Esophagus muscularis mucosa (tissue), 4 donors: ENCODE measurements at regions not wholly inside any gene's neighbourhood (a gene's known extent, or its start where the extent isn't known, plus 50 kb on each side); places are given as distances from the start of the nearest gene placed in this dataset.
A peak's percentile ranks its signal among the peaks of the same experiment; 100 is the strongest.

ENCODE experiments used
- DNase-seq: peaks from one replicate; pipeline ENCODE4 v3.0.0-alpha.2; 2017; ENCODE audit errors: extremely low spot score
- H3K27ac ChIP-seq, 4 donors: fragments of 200-600 bp; sonication (generic); replicated peaks in 1 of 4; 1 replicate in 3 of 4; 2 replicates in 1 of 4; pipeline ENCODE4 v1.5.1; 2016 to 2019; ENCODE audit warnings: mild to moderate bottlenecking in 1 of 4
- H3K27me3 ChIP-seq, 4 donors: fragments of 200-600 bp; sonication (generic); one replicate each; pipeline versions ENCODE4 v1.5.1 to v1.6.0; 2016 to 2019
- H3K36me3 ChIP-seq, 4 donors: fragments of 200-600 bp; sonication (generic); one replicate each; pipeline ENCODE4 v1.5.1; 2016 to 2019
- H3K4me1 ChIP-seq, 4 donors: fragments of 200-600 bp; sonication (generic); one replicate each; pipeline ENCODE4 v1.5.1; 2016 to 2019
- H3K4me3 ChIP-seq, 4 donors: fragments of 200-600 bp; sonication (generic); 1 replicate in 2 of 4; 2 replicates in 2 of 4; pipeline ENCODE4 v1.5.1; 2016 to 2019; ENCODE audit warnings: mild to moderate bottlenecking in 4 of 4, moderate library complexity in 1 of 4
- H3K9me3 ChIP-seq, 4 donors: fragments of 200-600 bp; sonication (generic); 1 replicate in 3 of 4; 2 replicates in 1 of 4; pipeline ENCODE4 v1.5.1; 2016 to 2019
- CTCF ChIP-seq, 3 experiments: fragments of 200-600 bp in 2 of 3; fragments of 450-650 bp in 1 of 3; sonication (generic) in 2 of 3; IDR thresholded peaks; one replicate each; pipeline ENCODE4 v1.5.1; 2017 to 2019; ENCODE audit warnings: antibody characterized with exemption in 3 of 3, mild to moderate bottlenecking in 2 of 3, moderate library complexity in 1 of 3
- EP300 ChIP-seq: sonication (generic); formaldehyde crosslinking; IDR thresholded peaks from one replicate; pipeline ENCODE4 v1.6.1; 2017; ENCODE audit warnings: antibody characterized with exemption
- POLR2A ChIP-seq: fragments of 450-650 bp; IDR thresholded peaks from one replicate; pipeline ENCODE4 v1.6.1; 2017; ENCODE audit warnings: antibody characterized with exemption, moderate library complexity, mild to moderate bottlenecking, low read depth
- POLR2AphosphoS5 ChIP-seq, 2 donors: sonication (generic); formaldehyde crosslinking; IDR thresholded peaks; one replicate each; pipeline ENCODE4 v1.6.1; 2017; ENCODE audit warnings: antibody characterized with exemption in 2 of 2
- WGBS: methylation state at CpG from one replicate; pipeline ENCODE4 v1.1.5; 2018; 5-methylcytosine and 5-hydroxymethylcytosine counted together
- intact Hi-C: fragments of 100-400 bp; cut with DNase I; formaldehyde crosslinking; loops from one replicate; pipeline ENCODE4 v1.15.1; 2023

GRCh38 chr9:110111868-110112267 lies 96.1 kb downstream of the C9orf152 start:
- Histone ChIP-seq H3K27me3 (no peaks in the 10 kb centered on the region), H3K27ac (no peak overlapping the region), H3K4me3 (no peak overlapping the region), H3K36me3 (peaks cover 0 to 4% (median 0%) of the 10 kb centered on the region in 4 donors), H3K9me3 (no peaks in the 10 kb centered on the region), H3K4me1 (peaks cover 32 to 38% (median 34%) of the 10 kb centered on the region in 4 donors)
- WGBS, result 78% methylated on average over 3 of the region's 3 CpGs
- TF ChIP-seq EP300 (no peak), POLR2AphosphoS5 (IDR thresholded peaks at IDR 0.05) (no peak), POLR2A (no peak), CTCF (IDR thresholded peaks at IDR 0.05) (no peak)
- intact Hi-C loops, result no loop called here
- no peak for DNase-seq

- intact Hi-C loops, result no loop called here
- WGBS, result 97% methylated on average over 4 of the region's 4 CpGs
- Histone ChIP-seq H3K4me3 (no peak overlapping the region), H3K4me1 (peaks cover 32 to 45% (median 36%) of the 10 kb centered on the region in 4 donors), H3K36me3 (peaks cover 0 to 4% (median 0%) of the 10 kb centered on the region in 4 donors), H3K27me3 (no peaks in the 10 kb centered on the region), H3K9me3 (no peaks in the 10 kb centered on the region), H3K27ac (no peak overlapping the region)
- no peak for DNase-seq
- TF ChIP-seq POLR2A, result no peak
- TF ChIP-seq CTCF (IDR thresholded peaks at IDR 0.05), result no peak
- TF ChIP-seq EP300, result no peak
- TF ChIP-seq POLR2AphosphoS5 (IDR thresholded peaks at IDR 0.05), result no peak
Observed at GRCh38 chr9:110112792-110113191, 95.2 kb downstream of the C9orf152 start.

DNA sequence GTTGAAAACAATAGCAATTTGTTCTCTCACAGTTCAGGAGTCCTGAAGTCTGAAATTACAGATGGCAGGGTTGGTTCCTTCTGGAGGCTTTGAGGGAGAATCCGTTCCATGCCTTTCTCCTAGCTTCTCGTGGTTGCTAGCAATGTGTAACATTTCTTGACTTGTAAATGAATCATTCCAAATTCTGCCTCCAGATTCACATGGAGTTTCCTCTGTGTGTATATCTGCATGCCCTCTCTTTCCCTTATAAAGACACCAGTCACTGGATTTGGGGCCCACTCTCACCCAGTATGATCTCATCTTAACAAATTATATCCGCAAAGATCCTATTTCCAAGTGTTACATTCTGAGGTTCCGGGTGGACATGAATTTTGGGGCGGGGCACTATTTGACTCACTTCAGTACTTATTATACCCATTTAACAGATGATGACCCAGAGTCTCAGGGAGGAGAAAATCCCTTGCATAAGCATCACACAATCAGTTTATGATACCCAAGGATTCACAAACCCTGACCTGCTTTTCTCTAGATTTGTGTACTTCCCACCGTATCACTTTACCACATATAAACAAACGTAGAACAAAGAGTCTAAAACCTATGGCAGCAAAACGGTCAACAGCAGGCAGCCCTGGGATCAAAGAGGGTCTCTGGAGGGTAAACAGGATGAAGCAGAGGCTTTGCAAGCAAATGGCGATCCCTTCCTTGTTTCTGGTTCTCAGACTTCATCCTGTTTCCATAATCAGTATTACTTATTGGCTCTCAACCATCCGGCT lies 93.7 kb downstream of the C9orf152 start:
- H3K9me3 ChIP-seq, result no peaks in the 10 kb centered on the region
- H3K4me3 ChIP-seq, result no peak overlapping the region
- intact Hi-C loops, result no loop called here
- H3K4me1 ChIP-seq, result peaks cover 32 to 40% (median 36%) of the 10 kb centered on the region in 4 donors
- peaks cover 0 to 4% (median 0%) of the 10 kb centered on the region in 4 donors for H3K36me3 ChIP-seq
- WGBS, result 74% methylated on average over 10 of the region's 10 CpGs
- H3K27me3 ChIP-seq, result no peaks in the 10 kb centered on the region
- H3K27ac ChIP-seq, result peak overlapping the region in 1 of 4 donors; percentile 7
- TF ChIP-seq EP300 (no peak), POLR2A (no peak), CTCF (IDR thresholded peaks at IDR 0.05) (no peak), POLR2AphosphoS5 (IDR thresholded peaks at IDR 0.05) (no peak)
- no peak for DNase-seq

GRCh38 chr9:110114859-110115201 lies 93.1 kb downstream of the C9orf152 start:
- 59% methylated on average over 7 of the region's 7 CpGs for WGBS
- peak overlapping the region; percentile 8 to 42 (median 26) for H3K27ac ChIP-seq
- H3K27me3 ChIP-seq, result no peaks in the 10 kb centered on the region
- no peak for DNase-seq
- no peak overlapping the region for H3K4me3 ChIP-seq
- H3K4me1 ChIP-seq, result peaks cover 26 to 39% (median 35%) of the 10 kb centered on the region in 4 donors
- TF ChIP-seq EP300 (no peak), CTCF (IDR thresholded peaks at IDR 0.05) (no peak), POLR2A (no peak), POLR2AphosphoS5 (IDR thresholded peaks at IDR 0.05) (no peak)
- intact Hi-C loops, result no loop called here
- H3K36me3 ChIP-seq, result peaks cover 0 to 4% (median 0%) of the 10 kb centered on the region in 4 donors
- no peaks in the 10 kb centered on the region for H3K9me3 ChIP-seq
